ENCODE measurements at regions not wholly inside any gene's neighbourhood (a gene's known extent, or its start where the extent isn't known, plus 50 kb on each side); places are given as distances from the start of the nearest gene placed in this dataset.
"Not testable (repeated sequence)": the region's sequence is repeated elsewhere in the genome, so short reads cannot be mapped to it uniquely, and the experiment has no call there.

DNA sequence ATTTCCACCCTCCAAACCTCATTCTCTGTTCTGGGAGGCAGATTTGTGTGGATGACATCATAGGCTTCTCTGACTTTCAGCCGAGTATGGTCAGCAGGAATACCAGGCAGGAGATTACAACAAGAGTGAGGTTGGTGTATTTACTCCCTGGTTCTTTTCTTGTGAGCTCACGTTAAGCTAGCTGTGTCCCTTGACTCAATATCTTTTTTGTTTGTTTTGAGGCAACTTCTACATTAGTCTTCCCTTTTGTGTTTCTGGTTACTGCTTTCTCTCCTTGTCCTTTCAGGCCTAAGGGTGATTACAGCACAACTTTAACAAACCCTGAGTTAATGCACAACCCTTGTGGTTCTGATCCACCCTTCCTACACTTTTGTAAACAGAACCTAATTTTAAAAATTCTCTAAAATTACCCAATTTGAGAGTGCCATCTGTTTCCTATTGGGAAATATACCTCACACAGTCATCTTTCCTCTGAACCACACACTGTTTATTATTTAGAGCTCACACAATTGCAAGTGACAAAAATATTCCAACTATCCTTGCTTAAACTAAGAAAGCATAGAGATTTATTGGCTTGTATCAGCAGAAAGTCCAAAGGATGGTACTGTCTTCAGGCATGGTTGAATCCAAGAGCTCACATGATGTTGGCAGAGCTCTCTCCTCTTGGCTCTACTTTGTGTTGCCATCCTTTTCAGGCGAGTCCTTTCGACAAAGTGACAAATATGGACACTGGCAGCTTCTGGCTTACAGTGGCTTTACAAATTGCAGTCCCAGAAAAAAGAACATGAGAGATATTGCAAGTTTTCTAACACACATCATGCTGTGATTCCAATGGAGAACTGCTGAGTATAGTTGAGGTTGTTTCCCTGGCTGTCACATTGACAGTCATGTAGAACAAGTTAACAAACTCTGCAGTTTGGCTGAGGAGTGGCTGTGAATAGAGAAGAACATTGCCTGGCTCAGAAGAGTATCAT is 150.5 kb upstream of the DDIT4L start:
- Mint-ChIP-seq H3K9me3 (peaks cover 1 to 13% (median 2%) of the 10 kb centered on the region in 3 donors), H3K27ac (no peak overlapping the region), H3K4me3 (no peak overlapping the region), H3K27me3 (no peaks in the 10 kb centered on the region), H3K4me1 (no peaks in the 10 kb centered on the region), H3K36me3 (no peaks in the 10 kb centered on the region)

DNA sequence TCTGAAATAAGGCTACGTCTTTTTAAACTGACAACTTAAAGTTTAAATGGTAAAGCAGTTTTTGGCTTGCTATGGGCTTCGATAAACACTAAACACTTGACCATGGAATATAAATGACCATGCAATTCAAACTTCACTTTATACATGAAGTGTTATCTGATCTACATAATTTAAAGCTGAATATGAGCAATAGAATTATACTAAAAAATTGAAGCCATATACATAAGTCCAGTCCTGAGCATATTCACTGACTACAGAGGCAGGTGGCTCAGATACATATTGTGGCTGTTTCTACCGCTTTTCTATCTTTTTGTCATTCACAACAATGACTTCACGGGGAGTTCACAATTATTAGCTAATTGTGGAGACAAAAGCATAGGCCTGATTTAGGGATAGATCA is 149.6 kb upstream of the DDIT4L start:
- H3K36me3 Mint-ChIP-seq: no peaks in the 10 kb centered on the region
- H3K27ac Mint-ChIP-seq: no peak overlapping the region
- H3K4me1 Mint-ChIP-seq: no peaks in the 10 kb centered on the region
- H3K9me3 Mint-ChIP-seq: peaks cover 1 to 21% (median 7%) of the 10 kb centered on the region in 3 donors
- H3K4me3 Mint-ChIP-seq: no peak overlapping the region
- H3K27me3 Mint-ChIP-seq: no peaks in the 10 kb centered on the region

DNA sequence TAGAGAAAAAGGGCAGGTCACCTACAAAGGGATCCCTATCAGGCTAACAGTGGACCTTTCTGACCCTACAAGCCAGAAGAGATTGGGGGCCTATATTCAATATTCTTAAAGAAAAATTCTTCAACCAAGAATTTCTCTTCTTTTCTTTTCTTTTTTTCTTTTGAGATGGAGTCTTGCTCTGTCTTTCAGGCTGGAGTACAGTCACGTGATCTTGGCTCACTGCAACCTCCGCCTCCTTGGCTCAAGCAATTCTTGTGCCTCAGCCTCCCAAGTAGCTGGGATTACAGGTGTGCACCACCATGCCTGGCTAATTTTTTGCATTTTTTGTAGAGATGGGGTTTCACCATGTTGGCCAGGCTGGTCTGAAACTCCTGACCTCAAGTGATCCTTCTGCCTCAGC is 143.2 kb upstream of the DDIT4L start:
- H3K27me3 Mint-ChIP-seq, H3K36me3 Mint-ChIP-seq, H3K4me3 Mint-ChIP-seq, H3K4me1 Mint-ChIP-seq, H3K27ac Mint-ChIP-seq: not testable (repeated sequence)
- H3K9me3 Mint-ChIP-seq: peaks cover 3 to 34% (median 14%) of the 10 kb centered on the region in 3 donors

DNA sequence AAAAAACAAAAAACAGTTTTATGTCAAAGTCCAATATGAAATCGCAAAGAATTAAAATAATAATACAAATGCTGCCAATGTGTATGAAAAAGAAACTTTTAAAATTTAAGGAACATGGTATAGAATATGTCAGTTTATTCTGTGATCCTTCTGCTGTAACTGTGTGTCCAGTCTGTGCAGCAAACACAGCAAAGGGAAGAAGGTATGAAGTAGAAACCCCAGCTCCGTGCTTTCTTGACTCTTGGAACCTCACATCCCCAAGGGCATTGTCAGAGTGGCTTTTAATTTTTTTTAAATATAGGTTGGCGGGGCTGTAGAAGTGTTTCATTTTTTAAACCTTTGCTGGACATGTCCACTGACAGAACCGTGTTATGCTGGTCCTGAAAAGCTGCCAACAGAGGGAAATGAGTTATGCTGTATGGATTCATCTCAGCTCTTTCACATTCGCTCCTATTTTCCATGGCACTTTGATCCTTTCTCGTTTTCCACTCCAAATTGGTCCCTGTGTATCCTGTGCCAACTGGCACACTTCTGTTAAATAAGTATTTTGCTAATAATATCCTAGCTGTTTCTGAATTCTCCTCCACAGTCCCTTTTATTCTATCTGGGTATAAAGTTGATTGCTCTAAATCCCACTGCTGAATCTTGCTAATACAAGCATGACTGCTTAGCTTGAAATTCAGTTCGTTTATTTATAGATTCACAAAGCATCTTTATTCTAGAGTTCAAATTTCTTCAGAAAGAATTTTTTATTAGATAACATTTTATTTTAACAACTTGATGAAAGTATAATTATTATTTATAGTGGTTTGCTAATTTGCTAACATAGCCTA is 127.0 kb upstream of the DDIT4L start:
- H3K4me3 Mint-ChIP-seq: no peak overlapping the region
- H3K4me1 Mint-ChIP-seq: peaks cover 0 to 3% (median 0%) of the 10 kb centered on the region in 3 donors
- no peak overlapping the region for H3K27ac Mint-ChIP-seq
- peaks cover 0 to 2% (median 0%) of the 10 kb centered on the region in 3 donors for H3K9me3 Mint-ChIP-seq
- H3K27me3 Mint-ChIP-seq: peaks cover 2% of the 10 kb centered on the region
- no peaks in the 10 kb centered on the region for H3K36me3 Mint-ChIP-seq

DNA sequence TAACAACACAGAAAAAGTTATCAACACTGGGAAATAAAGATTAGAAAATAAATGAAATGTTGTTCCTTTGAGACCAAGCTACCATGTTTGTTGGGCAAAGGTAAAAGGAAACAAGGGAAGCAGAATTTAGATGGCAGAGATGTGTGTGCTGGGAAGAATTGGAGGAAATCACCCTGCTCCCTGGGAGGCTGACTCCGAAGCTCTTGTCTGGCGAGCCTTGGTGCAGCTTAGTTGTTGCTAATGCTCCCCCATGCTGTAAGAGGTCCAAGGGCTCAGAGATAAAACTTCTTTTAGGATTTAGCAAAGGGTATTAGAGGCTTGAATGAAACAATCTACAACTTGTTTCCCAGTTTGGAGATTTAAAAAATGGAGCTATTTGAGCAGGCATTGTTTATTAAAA is 123.8 kb upstream of the DDIT4L start:
- Mint-ChIP-seq H3K36me3 (no peaks in the 10 kb centered on the region), H3K4me1 (no peaks in the 10 kb centered on the region), H3K4me3 (no peak overlapping the region), H3K27me3 (peaks cover 2% of the 10 kb centered on the region), H3K27ac (no peak overlapping the region), H3K9me3 (no peaks in the 10 kb centered on the region)

DNA sequence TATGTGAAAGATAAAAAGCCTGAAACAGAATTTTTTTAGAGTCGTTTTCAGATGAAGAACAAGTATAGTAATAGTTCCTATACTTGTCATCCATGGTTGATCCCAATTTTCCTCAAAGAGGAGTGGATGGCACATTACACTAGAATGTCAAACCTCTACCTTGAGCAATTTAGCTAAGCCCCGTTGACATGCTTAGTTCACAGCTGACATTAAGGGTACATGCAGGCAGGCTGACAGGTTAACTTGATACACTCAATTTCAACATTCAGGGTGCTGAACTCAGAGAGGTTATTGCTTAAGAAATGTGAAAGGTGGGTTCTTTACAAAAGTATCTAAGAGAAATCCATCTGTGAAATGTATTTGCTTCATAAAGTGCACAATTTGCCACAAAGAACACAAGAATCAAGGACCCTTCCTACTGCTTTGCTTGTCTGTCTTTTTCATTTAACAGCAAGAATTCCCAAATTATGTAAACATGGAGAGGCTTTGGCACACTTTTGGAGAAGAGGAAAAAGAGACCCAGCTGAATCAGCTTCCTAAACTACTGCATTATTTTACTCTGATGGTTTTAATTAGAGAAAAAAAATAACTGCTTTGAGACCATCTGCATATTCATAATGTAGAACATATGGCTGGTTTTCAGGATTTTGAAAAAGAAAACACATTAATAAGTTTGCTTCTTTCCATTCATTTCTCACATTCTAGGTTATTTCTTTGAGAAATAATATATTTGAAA is 122.5 kb upstream of the DDIT4L start:
- Mint-ChIP-seq H3K36me3 (no peaks in the 10 kb centered on the region), H3K4me3 (no peak overlapping the region), H3K9me3 (no peaks in the 10 kb centered on the region), H3K27me3 (peaks cover 2% of the 10 kb centered on the region), H3K4me1 (no peaks in the 10 kb centered on the region), H3K27ac (no peak overlapping the region)

DNA sequence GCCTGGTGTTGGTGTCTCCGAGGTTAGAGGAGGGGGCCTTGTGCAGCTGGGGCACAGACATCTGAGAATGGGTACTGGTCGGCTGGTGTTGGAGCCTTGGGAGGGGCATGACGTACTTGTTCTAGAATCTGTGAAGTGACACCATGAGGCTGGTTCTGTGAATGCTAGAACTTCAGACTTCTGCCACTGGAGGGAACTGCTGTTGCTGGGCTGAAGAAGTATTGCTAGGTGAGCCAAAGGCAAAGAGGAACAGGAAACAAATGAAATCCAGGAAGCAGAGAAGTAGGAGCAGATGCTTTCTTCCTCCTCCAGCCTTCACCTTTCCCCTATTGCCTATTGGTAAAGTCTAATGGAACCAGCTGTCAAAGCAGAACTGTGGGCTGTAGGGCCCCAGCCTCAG is 120.9 kb upstream of the DDIT4L start:
- no peak overlapping the region for H3K27ac Mint-ChIP-seq
- H3K36me3 Mint-ChIP-seq: no peaks in the 10 kb centered on the region
- no peak overlapping the region for H3K4me3 Mint-ChIP-seq

DNA sequence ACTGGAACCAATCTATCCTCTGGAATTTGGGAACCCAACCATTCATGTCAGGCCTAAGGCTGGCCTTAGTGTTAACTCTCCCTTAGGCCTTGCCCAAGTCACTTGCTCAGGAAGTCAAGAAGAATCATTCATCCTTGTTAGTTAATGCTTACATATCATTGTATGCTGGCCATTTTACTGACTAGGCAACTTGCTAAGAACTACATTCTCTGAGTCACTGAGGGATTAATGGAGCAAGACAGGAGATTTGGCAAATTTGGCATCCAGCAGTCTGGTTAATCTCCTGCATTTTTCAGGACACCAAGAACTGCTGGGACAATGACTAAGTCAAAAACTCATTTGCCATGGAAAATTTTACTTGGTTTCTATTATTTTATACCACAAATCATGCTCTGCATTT is 115.8 kb upstream of the DDIT4L start:
- H3K27ac Mint-ChIP-seq: no peak overlapping the region
- H3K9me3 Mint-ChIP-seq: no peaks in the 10 kb centered on the region
- no peak overlapping the region for H3K4me3 Mint-ChIP-seq
- H3K27me3 Mint-ChIP-seq: peaks cover 2% of the 10 kb centered on the region
- H3K36me3 Mint-ChIP-seq: no peaks in the 10 kb centered on the region
- H3K4me1 Mint-ChIP-seq: no peaks in the 10 kb centered on the region

More for the DNA sequence above, 120.9 kb upstream of the DDIT4L start:
- H3K9me3 Mint-ChIP-seq: no peaks in the 10 kb centered on the region
- no peaks in the 10 kb centered on the region for H3K4me1 Mint-ChIP-seq
- no peaks in the 10 kb centered on the region for H3K27me3 Mint-ChIP-seq

DNA sequence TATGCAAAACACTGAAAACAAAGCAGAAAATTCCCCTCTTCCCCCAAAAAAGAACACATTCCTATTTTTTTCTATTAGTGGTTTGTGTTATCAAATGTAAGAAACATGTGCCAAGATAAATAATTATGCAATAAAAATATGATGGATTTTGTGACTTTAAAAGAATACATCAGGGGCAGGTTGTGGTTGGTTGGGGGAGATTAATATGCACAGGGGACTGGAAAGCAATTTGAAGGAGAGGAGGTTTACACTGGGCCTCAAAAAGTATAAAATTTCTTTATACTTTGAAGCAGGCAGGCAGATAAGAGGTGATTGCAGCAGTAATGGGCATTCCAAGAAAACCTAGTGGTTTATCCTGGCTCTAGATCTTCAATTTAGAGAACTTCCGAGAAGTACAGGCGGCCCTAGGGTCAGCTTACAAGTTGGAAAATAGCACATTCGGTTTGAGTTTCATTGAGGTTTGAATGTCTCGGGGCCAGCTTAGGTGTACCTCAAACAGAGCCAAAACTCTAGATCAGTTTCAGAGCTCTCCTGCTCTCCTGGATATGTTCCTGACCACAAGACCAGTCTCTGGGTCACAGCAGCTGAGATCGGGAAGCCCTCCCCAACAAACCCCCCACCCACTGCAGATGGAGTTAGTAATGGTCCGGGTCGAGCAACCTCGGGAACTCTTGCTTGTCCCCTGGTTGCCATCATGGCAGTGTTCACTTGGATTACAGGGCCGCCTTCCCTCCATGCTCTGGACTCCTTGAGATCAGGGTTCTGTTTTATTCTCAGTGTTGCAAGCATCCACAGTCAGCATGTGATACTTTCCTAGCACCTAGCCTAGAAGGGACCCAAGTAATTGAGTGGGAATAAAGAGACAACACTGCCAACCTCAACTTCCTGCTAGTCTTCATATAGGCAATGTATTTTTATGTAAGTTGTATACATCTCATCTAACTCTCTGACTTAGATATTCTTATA is 112.1 kb upstream of the DDIT4L start:
- Mint-ChIP-seq H3K9me3 (no peaks in the 10 kb centered on the region), H3K27me3 (peaks cover 2% of the 10 kb centered on the region), H3K4me3 (no peak overlapping the region), H3K36me3 (no peaks in the 10 kb centered on the region), H3K4me1 (no peaks in the 10 kb centered on the region), H3K27ac (no peak overlapping the region)

DNA sequence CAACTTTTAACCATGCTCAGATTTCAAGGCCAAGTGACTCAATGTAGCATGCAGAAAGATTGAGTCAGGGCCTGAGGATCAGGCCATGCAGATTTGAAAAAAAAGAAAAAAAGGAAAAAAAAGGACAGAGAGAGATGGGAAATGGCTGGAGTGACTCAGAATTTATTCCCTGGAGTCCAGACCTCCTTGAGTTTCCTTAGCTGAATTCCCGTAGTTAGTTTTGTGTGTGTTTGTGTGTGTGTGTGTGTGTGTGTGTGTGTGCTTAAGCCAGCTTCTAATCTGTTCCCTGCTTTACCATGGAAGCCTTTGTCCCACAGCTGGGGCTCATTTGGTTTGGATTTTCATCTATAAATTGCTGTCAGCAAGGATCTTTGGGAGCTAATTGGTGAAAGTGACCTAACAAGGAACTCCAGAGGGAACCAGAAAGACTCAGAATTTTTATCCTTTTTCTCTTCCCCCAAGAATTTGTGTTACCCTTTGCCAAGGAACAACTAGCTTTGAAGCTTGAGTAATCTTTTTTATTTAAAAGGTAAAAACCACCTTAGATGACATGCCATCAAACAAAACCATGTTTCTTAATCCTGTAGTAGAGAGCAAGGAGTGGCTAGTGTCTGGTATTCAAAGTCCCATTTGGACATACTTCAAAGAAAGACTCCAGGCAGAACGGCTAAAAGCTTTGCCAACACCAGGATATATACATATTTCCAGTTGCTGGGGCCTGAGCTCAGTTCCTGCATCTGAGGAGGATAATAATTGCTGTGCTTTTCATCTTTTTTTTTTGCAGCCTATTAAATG is 109.0 kb upstream of the DDIT4L start:
- H3K4me3 Mint-ChIP-seq: no peak overlapping the region
- no peak overlapping the region for H3K27ac Mint-ChIP-seq
- no peaks in the 10 kb centered on the region for H3K9me3 Mint-ChIP-seq
- H3K27me3 Mint-ChIP-seq: peaks cover 4% of the 10 kb centered on the region
- no peaks in the 10 kb centered on the region for H3K36me3 Mint-ChIP-seq
- no peaks in the 10 kb centered on the region for H3K4me1 Mint-ChIP-seq

DNA sequence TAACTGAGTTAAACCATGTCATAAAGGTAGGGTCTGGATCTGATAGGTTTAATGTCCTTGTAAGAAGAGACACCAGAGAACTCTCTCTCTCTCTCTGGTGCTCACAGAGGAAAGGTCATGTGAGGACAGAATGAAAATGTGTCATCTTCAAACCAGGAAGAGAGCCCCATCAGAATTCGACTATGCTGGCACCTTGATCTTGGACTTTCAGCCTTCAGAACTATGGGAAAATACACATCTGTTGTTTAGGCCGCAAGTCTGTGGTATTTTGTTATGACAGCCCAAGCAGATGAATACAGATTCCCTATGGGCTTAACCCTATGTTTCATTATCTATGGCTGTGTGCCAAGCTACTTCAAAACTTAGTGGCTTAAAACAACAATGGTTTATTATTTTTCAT is 105.5 kb upstream of the DDIT4L start:
- no peak overlapping the region for H3K4me3 Mint-ChIP-seq
- H3K27me3 Mint-ChIP-seq: peaks cover 4% of the 10 kb centered on the region
- no peak overlapping the region for H3K27ac Mint-ChIP-seq
- no peaks in the 10 kb centered on the region for H3K9me3 Mint-ChIP-seq
- no peaks in the 10 kb centered on the region for H3K4me1 Mint-ChIP-seq
- no peaks in the 10 kb centered on the region for H3K36me3 Mint-ChIP-seq

DNA sequence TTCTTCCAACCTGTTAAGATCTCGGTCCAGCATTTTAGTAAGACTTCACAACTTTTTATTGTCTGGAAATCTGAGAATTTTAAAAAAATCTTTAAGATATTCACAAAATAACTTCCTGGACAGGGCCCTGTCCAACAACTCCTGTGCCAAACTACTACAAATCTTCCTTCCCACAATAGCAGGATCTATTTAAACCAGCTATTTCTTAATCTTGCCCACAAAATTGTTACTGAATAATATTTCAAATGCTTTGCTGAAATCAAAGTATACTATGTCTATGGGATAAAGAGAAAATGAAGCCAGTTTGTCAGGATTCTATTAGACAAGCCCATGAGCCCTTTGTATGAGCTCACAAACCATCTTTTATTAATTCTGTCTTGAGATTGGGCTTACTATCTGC is 104.1 kb upstream of the DDIT4L start:
- H3K4me1 Mint-ChIP-seq: no peaks in the 10 kb centered on the region
- H3K27me3 Mint-ChIP-seq: peaks cover 4% of the 10 kb centered on the region
- no peaks in the 10 kb centered on the region for H3K9me3 Mint-ChIP-seq
- H3K4me3 Mint-ChIP-seq: no peak overlapping the region
- H3K36me3 Mint-ChIP-seq: no peaks in the 10 kb centered on the region
- H3K27ac Mint-ChIP-seq: no peak overlapping the region

DNA sequence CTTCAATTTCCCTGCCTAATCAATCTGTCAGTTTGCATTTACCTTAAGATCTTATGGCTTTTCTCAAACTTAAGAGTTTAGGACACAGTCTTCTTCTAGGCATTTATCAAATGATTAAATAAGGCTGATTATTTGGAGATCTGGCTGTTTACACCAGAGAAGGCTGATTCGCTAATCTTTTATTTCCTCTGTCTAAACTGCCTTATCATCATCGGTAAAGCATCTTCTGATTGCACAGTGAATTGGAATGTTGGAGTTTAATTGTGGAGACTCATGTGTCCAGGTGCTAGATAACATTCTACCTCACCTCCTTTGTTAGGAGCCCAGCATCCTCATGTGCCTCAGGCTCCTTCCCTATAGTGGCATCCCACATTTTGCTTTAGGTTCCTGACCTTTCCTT is 100.3 kb upstream of the DDIT4L start:
- no peak overlapping the region for H3K4me3 Mint-ChIP-seq
- no peaks in the 10 kb centered on the region for H3K36me3 Mint-ChIP-seq
- H3K27ac Mint-ChIP-seq: no peak overlapping the region
- H3K4me1 Mint-ChIP-seq: no peaks in the 10 kb centered on the region
- H3K27me3 Mint-ChIP-seq: peaks cover 2% of the 10 kb centered on the region
- peaks cover 0 to 2% (median 0%) of the 10 kb centered on the region in 3 donors for H3K9me3 Mint-ChIP-seq
